DOHH2 (cell line): ENCODE measurements at regions not wholly inside any gene's neighbourhood (a gene's known extent, or its start where the extent isn't known, plus 50 kb on each side); places are given as distances from the start of the nearest gene placed in this dataset.

Experiments
- H3F3A ChIP-seq: fragments of 200-600 bp; sonication (generic), shearing (Covaris generic); 2 replicates; pipeline ENCODE4 v1.6.0; 2016; ENCODE audit warnings: antibody characterized with exemption, mild to moderate bottlenecking; ENCODE audit not compliant: control insufficient read depth, insufficient read depth
- H3K27ac ChIP-seq: fragments of 200-600 bp; sonication (generic); 2 replicates; pipeline ENCODE4 v1.5.1; 2014; ENCODE audit warnings: low read depth, mild to moderate bottlenecking, low read length, moderate library complexity
- H3K27me3 ChIP-seq: fragments of 200-600 bp; sonication (generic); 2 replicates; pipeline ENCODE4 v1.6.1; 2014; ENCODE audit warnings: mild to moderate bottlenecking, low read length, mixed read lengths; ENCODE audit not compliant: control insufficient read depth
- H3K36me3 ChIP-seq: fragments of 200-600 bp; sonication (generic); 2 replicates; pipeline ENCODE4 v1.6.1; 2014; ENCODE audit warnings: mild to moderate bottlenecking, low read length, moderate library complexity, mixed read lengths; ENCODE audit not compliant: control insufficient read depth
- H3K4me1 ChIP-seq: fragments of 200-600 bp; sonication (generic); 2 replicates; pipeline ENCODE4 v1.6.1; 2014; ENCODE audit warnings: mild to moderate bottlenecking, low read length, mixed read lengths; ENCODE audit not compliant: control insufficient read depth
- H3K4me2 ChIP-seq: fragments of 200-600 bp; sonication (generic); 2 replicates; pipeline ENCODE4 v1.6.0; 2014; ENCODE audit warnings: mild to moderate bottlenecking, low read length, moderate library complexity
- H3K4me3 ChIP-seq: fragments of 200-600 bp; sonication (generic); 2 replicates; pipeline ENCODE4 v1.5.1; 2014; ENCODE audit warnings: mild to moderate bottlenecking, low read length, mixed read lengths
- H3K79me2 ChIP-seq: fragments of 200-600 bp; sonication (generic); 2 replicates; pipeline ENCODE4 v1.6.1; 2014; ENCODE audit warnings: mild to moderate bottlenecking, low read length, mixed read lengths; ENCODE audit not compliant: control insufficient read depth
- H3K9me2 ChIP-seq: fragments of 200-600 bp; sonication (generic); replicated peaks from 2 replicates; pipeline ENCODE4 v1.6.1; 2014; ENCODE audit warnings: mild to moderate bottlenecking, low read length, mixed read lengths; ENCODE audit not compliant: control insufficient read depth
- H3K9me3 ChIP-seq: fragments of 200-600 bp; sonication (generic); 2 replicates; pipeline ENCODE4 v1.6.1; 2014; ENCODE audit warnings: antibody characterized with exemption, low read length, mixed read lengths; ENCODE audit not compliant: control insufficient read depth, insufficient read depth
- H4K20me1 ChIP-seq: fragments of 200-600 bp; sonication (generic); 2 replicates; pipeline ENCODE4 v1.6.0; 2014; ENCODE audit warnings: low read depth, mild to moderate bottlenecking, antibody characterized with exemption, low read length, moderate library complexity; ENCODE audit not compliant: control insufficient read depth, insufficient read depth
- CTCF ChIP-seq: fragments of 200-600 bp; sonication (generic); IDR thresholded peaks from one replicate; pipeline ENCODE4 v1.5.1; 2014; ENCODE audit warnings: antibody characterized with exemption, mild to moderate bottlenecking, low read depth, low read length; ENCODE audit not compliant: poor library complexity, severe bottlenecking
- EZH2phosphoT487 ChIP-seq: fragments of 200-600 bp; sonication (generic); IDR thresholded peaks from 2 replicates; pipeline ENCODE4 v1.6.1; 2017; ENCODE audit warnings: borderline replicate concordance, mild to moderate bottlenecking, antibody characterized with exemption, low read length, moderate library complexity, mixed read lengths

GRCh38 chr9:21661626-21662025 is 140.8 kb upstream of the MTAP start:
- Histone ChIP-seq H3K27me3 (no peaks in the 10 kb centered on the region), H3K9me2 (no peaks in the 10 kb centered on the region), H3K4me1 (no peaks in the 10 kb centered on the region), H3K4me3 (no peak overlapping the region), H3K9me3 (no peaks in the 10 kb centered on the region), H4K20me1 (no peaks in the 10 kb centered on the region), H3F3A (no peaks in the 10 kb centered on the region), H3K79me2 (no peaks in the 10 kb centered on the region), H3K27ac (no peak overlapping the region), H3K4me2 (no peak overlapping the region), H3K36me3 (no peaks in the 10 kb centered on the region)
- TF ChIP-seq EZH2phosphoT487 (no peak), CTCF (no peak)

DNA sequence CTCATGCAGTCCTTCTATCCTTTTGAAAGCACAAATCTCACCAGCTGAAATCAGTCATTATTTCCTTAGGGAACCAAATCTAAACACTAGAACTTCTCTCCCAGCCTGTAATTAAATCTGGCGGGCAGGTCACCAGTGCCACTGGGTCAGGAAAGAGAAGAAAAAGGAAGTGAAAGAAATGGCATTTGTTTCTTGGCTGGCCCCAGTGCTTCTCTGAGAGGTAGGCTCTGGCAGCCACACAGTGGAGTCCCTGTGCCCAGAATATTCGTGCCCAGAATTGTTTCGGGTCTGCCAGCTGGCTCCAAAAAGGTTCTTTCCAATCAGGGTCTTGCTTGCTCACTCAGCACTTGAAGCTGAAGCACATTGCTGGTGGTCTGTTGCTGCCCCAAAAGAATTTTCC is 133.9 kb upstream of the MTAP start:
- Histone ChIP-seq H3K27me3 (no peaks in the 10 kb centered on the region), H3K27ac (no peak overlapping the region), H3K9me2 (no peaks in the 10 kb centered on the region), H3K36me3 (no peaks in the 10 kb centered on the region), H3F3A (no peaks in the 10 kb centered on the region), H4K20me1 (no peaks in the 10 kb centered on the region), H3K4me3 (no peak overlapping the region), H3K4me2 (no peak overlapping the region), H3K79me2 (no peaks in the 10 kb centered on the region), H3K4me1 (no peaks in the 10 kb centered on the region), H3K9me3 (no peaks in the 10 kb centered on the region)
- no peak for TF ChIP-seq EZH2phosphoT487
- no peak for TF ChIP-seq CTCF

DNA sequence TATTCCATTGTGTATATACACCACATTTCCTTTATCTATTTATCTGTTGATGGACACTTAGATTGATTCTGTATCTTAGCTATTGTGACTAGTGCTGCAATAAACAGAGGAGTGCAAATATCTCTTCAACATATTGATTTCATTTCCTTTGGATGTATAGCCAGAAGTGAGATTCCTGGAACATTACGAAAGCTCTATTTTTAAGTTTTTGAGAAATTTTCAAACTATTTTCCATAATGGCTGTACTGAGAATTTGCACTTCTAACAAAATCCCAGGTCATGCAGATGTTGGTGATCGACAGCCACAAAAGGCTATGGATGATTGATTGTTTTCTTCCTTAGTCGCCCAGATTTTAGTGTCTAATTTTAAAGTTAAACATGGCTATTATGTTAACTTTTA is 132.7 kb upstream of the MTAP start:
- Histone ChIP-seq H3K27me3 (no peaks in the 10 kb centered on the region), H3K36me3 (no peaks in the 10 kb centered on the region), H3K4me2 (no peak overlapping the region), H3F3A (no peaks in the 10 kb centered on the region), H3K4me3 (no peak overlapping the region), H3K27ac (no peak overlapping the region), H3K9me2 (no peaks in the 10 kb centered on the region), H3K9me3 (no peaks in the 10 kb centered on the region), H3K79me2 (no peaks in the 10 kb centered on the region), H4K20me1 (no peaks in the 10 kb centered on the region), H3K4me1 (no peaks in the 10 kb centered on the region)
- TF ChIP-seq CTCF (no peak), EZH2phosphoT487 (no peak)

GRCh38 chr9:21670374-21670773 is 132.1 kb upstream of the MTAP start:
- no peaks in the 10 kb centered on the region for H3K79me2 ChIP-seq

More at GRCh38 chr9:21670374-21670773, 132.1 kb upstream of the MTAP start:
- Histone ChIP-seq H3K9me2 (no peaks in the 10 kb centered on the region), H3F3A (no peaks in the 10 kb centered on the region), H3K9me3 (no peaks in the 10 kb centered on the region), H4K20me1 (no peaks in the 10 kb centered on the region), H3K4me1 (no peaks in the 10 kb centered on the region), H3K27ac (no peak overlapping the region), H3K4me3 (no peak overlapping the region), H3K4me2 (no peak overlapping the region), H3K27me3 (no peaks in the 10 kb centered on the region), H3K36me3 (no peaks in the 10 kb centered on the region)
- TF ChIP-seq EZH2phosphoT487 (no peak), CTCF (no peak)
